ENCODE measurements at regions not wholly inside any gene's neighbourhood (a gene's known extent, or its start where the extent isn't known, plus 50 kb on each side); places are given as distances from the start of the nearest gene placed in this dataset.

DNA sequence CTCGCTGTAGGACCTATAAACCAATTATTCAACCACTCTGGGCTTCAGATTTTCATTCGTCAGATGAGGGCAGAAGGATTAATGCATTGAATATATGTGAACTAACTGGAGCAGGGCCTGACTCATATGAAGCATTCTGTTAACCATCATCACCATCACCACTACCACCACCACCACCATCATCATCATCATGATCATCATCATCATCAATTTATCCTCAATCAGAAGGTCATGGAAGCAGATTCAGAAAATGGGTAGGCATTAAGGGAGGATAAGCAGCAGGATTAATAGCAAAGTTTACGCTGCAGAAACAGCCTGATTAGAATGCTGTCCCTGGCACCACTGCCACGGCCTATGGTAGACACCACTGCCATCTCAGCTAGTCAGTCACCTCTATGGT lies 407.5 kb upstream of the THBS1 start:
- no peak for TF ChIP-seq EZH2phosphoT487 (conservative IDR thresholded peaks at IDR 0.05; ENCODE audit: low read length)
- TF ChIP-seq, protein P1, sequence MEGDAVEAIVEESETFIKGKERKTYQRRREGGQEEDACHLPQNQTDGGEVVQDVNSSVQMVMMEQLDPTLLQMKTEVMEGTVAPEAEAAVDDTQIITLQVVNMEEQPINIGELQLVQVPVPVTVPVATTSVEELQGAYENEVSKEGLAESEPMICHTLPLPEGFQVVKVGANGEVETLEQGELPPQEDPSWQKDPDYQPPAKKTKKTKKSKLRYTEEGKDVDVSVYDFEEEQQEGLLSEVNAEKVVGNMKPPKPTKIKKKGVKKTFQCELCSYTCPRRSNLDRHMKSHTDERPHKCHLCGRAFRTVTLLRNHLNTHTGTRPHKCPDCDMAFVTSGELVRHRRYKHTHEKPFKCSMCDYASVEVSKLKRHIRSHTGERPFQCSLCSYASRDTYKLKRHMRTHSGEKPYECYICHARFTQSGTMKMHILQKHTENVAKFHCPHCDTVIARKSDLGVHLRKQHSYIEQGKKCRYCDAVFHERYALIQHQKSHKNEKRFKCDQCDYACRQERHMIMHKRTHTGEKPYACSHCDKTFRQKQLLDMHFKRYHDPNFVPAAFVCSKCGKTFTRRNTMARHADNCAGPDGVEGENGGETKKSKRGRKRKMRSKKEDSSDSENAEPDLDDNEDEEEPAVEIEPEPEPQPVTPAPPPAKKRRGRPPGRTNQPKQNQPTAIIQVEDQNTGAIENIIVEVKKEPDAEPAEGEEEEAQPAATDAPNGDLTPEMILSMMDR (IDR thresholded peaks at IDR 0.05; ENCODE audit: insufficient read depth, low read length, poor library complexity, severe bottlenecking) = no peak

Measured in SU-DHL-6 (cell line).